ENCODE measurements at regions not wholly inside any gene's neighbourhood (a gene's known extent, or its start where the extent isn't known, plus 50 kb on each side); places are given as distances from the start of the nearest gene placed in this dataset.

- DNase-seq (ENCODE audit: low spot score) = no peak
Measured at GRCh38 chr2:144242311-144242710, 277.6 kb downstream of the ZEB2 start.

DNA sequence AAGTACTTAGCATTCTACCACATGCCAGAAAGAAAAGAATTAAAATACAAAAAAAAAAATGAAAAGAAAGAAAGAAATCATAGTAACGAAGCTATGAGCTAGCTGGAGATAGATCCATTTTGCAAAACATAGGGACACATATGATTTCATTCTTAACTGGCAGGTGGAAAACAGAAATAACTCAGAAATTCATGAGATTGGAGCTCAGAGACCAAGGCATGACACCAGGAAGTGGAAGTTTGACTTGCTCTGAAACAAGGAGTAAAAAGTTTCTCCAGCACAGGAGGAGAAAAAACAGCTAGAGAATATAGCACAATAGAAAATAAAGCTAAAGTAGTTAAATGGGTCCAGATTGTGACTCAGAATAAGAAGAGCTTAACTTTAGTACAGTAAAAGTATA lies 278.1 kb downstream of the ZEB2 start:
- DNase-seq (ENCODE audit: low spot score) = no peak

GRCh38 chr2:144240656-144241339 lies 279.1 kb downstream of the ZEB2 start:
- no peak for DNase-seq (ENCODE audit: low spot score)

DNA sequence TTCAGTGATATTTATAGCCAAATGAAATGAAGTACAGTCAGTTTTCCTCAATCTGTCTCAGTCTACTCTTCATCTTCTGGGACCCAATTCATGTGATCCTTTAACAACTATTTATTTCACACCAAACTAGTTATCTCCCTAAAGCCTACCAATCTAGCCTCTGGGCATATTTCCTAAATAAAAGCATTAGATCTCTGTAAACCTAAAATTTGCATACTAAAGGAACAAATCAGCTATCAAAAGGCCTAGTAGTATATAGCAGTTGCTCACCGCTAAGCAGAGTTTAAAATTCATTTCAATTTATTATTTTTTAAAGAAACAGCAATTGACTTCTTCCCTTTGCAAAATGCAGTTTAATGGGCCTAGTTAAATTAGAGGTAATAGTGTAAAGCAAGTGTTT lies 280.2 kb downstream of the ZEB2 start:
- DNase-seq (ENCODE audit: low spot score) = no peak

- no peak for DNase-seq (ENCODE audit: low spot score)
Measured at GRCh38 chr2:144239306-144239705, 280.6 kb downstream of the ZEB2 start.

DNA sequence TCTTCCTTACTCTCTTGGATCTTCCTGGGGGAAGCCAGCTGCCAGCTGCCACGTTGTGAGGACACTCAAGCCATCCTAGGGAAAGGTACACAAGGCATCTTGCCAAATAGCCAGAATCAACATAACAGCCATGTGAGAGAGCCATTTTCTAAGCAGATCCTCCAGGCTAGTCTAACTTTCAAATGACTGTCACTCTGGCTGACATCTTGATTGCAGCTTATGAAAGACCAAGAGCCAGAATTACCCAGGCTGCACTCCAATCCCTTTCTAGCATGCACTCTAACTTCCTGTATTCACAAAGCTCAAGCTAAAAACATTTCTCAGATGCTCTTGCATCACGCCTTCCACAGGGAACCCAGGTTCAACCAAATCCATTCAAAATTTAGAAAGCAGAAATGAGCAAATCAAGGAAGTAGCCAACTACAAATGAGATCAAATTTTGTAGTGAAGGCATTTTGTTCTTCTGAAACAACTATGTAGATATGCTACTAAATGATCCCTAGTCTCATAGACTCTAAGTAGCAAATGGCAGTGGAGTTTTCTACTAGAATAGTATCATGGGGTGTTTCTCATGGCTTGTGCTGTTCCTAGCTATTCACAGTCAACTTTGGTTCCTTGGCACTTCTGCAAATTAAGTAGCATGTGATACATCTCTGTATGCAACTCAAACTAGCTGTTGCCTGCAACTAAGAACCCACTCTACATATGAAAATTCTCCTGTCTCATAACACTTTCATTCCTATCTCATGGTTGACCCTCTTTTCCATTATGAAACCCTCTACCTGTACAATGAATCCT lies 281.9 kb downstream of the ZEB2 start:
- DNase-seq (ENCODE audit: low spot score) = no peak

DNA sequence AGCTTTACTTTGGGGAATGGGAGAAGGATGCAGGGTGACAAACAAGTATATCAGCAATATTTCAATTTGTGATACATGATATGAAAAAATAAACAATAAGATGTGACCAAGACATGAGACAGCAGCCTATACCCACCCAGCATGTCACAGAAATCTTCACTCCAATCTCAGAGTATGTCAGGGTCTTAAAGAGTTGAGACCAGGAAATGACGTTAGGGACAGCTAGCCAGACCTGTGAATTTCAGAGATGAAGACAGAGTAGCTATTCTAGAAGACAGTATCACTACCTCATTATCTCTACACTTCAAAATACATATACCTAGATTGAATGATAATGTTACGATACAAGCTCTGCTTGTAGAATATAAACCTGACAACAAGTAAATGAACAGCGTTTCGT lies 282.8 kb downstream of the ZEB2 start:
- no peak for DNase-seq (ENCODE audit: low spot score)

GRCh38 chr2:144235050-144235449 lies 284.9 kb downstream of the ZEB2 start:
- no peak for DNase-seq (ENCODE audit: low spot score)

DNA sequence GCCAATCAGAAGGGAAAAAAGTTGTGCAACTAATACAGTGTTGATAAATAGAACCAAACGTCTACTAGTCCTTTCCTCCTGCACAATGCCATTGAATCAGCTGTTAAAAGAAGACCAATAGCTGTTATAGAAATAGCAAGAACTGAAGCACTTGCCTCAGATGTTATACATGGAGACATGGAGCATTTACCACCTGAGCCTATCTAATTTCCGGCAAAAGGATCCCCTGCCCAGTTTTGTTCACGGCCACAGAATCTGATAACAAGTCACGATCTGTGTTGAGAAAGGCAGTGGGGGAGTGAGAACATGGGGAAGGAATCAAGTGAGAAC lies 285.4 kb downstream of the ZEB2 start:
- no peak for DNase-seq (ENCODE audit: low spot score)

DNA sequence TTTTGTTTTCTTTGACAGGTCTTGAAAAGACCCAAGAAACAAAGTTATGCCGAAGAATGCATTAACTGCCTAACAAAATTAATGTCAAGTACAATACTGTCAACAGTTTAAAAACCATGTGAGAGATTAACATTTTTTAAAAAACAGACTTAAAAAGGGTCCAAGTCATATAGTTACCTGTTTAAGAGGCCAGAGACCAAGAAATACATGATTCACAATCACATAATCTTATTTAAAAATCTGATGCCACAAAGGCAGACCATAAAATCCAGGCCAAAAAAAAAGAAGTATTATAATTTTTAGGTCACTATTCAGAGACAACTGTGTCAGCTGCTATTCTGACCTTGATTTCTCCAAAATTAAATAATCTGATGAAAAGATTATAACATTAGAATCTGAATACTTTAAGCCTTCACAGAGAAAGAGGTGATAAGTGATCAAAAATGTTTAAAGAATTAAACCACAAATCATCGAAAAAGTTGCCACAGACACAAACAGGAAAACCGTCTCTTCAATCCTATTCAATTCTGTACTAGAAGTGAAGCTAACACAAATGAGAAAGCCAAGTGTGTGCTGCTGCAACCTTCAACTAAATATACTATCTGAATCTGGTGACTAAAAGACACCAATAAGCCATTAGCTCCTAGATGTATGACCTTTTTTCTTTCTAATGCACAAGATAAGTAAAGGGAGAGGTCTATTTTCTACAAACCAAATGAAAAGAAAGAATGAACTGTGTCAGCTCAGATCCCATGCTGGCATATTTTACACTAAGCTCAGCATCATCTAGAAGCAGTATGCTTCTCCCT lies 286.0 kb downstream of the ZEB2 start:
- no peak for DNase-seq (ENCODE audit: low spot score)

- no peak for DNase-seq (ENCODE audit: low spot score)
Measured at GRCh38 chr2:144233317-144233716, 286.6 kb downstream of the ZEB2 start.

- no peak for DNase-seq (ENCODE audit: low spot score)
Measured at GRCh38 chr2:144230448-144231085, 289.4 kb downstream of the ZEB2 start.

DNA sequence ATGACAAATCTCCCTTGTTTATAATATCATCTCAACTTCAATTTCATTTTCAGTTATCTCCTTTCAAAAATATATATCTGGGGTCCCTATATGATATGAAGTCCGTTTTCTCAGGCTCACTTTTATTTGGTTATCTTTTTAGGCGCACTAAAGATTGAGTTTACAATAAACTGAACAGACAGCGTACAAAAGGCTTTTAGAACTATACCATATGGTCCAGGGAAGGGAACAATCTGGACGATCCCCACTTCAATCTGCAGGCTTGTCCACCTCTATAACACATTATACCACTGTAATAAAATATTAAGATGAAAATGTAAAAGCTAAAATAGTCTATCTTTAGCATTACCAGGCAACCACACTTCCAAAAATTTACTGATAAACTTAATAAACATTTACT lies 289.9 kb downstream of the ZEB2 start:
- DNase-seq (ENCODE audit: low spot score) = no peak

DNA sequence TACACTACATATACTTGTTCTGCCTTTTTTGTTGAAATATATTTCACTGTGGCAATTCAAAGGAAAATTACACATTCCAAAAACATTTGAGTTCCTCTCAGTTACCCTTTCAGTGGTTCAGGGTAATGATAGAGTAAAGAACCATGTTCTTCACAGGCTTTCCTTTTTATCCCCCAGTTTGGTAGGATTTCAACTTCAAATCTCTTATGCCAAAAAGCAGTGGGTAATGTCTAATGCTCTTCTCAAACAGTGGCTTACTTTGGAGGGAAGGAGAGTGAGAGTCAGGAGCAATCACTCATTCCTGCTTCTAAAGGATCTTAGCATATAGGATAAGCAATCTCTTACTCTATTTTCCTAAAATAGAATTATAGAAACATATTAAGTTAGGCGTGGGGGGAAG lies 290.6 kb downstream of the ZEB2 start:
- no peak for DNase-seq (ENCODE audit: low spot score)

GRCh38 chr2:144227427-144228105 lies 292.4 kb downstream of the ZEB2 start:
- DNase-seq (ENCODE audit: low spot score) = no peak

DNA sequence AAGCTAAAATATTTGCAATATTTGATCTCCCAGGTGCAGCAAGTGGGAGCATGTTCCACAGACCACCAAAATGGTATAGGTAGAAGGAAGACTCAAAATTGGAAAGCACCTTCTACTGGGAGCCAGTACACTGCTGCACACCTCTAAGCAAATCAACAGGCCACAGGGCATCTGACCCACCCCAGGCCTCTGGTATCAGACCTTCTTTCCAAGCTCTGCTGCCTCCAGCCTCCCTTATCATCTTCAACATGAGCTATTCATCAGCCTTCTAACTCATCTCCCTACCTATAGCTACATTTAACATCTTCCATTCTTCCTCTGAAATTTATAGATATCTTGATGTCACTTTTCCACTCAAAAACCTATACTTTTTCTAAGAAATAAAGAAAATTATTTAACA lies 294.8 kb downstream of the ZEB2 start:
- DNase-seq (ENCODE audit: low spot score) = no peak

DNA sequence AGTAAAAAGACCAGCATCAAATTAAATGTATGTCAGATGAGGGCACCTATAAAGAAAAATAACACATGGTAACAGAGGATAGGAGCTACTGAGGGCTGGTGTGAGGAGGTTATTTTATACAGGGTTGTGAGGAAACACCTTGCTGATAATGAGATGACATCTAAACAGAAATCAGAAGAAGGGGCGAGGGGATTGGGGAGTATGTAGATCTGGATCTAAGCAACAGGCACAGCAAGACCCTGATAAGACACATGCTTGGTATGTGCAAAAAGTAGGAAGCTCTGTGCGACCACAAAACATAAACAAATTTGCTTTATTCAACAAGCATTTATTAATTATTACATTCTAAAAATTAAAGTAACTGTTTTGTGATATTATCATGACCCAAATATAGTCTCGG lies 295.4 kb downstream of the ZEB2 start:
- no peak for DNase-seq (ENCODE audit: low spot score)

GRCh38 chr2:144219979-144220378 lies 299.9 kb downstream of the ZEB2 start:
- DNase-seq (ENCODE audit: low spot score) = no peak

DNA sequence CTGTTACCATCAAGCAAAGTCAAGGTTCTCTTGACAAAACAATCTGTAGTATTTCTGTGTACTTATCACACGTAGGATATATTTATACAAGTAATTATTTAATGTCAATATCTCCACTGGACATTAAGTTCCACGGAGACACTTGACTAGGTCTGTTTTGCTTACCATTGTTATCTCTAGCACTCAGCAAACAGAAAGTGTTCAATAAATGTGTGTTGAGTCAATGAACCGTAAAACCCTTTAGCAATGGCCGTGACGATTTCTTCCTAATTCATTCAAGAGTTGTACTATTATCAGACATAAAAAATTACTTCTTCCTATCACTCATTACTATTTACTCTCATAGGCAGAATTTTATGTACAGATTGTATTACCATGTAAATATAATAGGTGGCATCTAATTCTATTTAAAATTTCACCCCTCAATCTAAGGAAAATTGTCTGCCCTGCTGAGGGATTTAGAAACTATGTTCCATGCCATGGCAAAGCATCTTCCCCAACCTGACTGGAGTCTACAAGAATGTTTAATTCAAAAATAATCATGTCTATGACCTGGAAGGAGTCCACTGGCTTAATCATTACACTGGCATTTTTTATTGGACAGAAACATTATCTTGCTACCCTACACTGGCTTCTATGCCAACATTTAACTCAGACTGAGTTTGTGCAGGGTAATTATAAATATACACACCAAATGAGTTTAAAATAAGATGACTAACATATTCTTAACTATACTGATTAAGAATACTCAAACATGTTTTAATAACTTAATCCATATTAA lies 301.9 kb downstream of the ZEB2 start:
- no peak for DNase-seq (ENCODE audit: low spot score)

DNA sequence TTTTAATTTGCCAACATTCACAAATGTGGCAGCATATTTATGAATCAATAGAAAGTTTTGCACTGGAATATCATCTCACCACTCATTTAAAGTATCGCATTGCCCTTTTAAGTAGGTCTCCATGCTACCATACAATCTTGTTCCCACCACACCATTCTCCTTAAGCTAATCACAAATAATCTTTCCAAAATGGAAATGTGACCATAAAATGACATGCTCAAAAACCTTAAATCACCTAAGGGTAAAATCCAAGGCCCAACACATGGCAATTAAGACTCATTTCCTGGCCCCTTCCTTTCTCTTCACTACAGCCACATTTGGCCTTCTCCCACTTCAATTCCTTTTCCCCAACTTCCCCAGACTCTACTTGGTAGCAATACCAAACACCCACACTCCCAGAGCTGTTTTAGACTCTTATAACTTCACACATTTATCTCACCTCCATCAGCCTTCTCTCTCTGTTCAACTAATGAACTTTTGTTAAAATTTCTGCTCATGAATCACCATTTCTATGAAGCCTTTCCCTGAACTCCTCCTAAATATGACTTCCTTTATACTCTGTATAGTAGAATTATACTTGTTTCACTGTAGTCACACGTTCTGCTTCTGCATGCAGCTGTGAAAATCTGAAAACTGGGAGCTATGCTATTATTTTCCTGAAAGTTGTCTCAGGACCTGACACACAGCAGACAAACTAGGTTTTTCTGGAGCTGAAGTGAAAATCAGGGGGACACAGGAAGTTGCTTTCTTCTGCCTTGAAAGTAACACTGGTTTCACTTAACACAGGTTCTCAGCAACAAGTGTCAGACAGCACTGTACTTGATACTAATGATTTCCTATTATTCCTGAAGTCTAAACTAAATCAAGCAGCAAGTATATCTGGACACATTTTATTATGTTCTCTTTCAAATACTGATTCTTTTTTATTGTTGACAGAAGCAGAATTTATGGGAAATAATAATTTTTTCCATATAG lies 303.9 kb downstream of the ZEB2 start:
- no peak for DNase-seq (ENCODE audit: low spot score)

All from hepatic stellate cell (primary cell).